ENCODE measurements at regions not wholly inside any gene's neighbourhood (a gene's known extent, or its start where the extent isn't known, plus 50 kb on each side); places are given as distances from the start of the nearest gene placed in this dataset.

DNA sequence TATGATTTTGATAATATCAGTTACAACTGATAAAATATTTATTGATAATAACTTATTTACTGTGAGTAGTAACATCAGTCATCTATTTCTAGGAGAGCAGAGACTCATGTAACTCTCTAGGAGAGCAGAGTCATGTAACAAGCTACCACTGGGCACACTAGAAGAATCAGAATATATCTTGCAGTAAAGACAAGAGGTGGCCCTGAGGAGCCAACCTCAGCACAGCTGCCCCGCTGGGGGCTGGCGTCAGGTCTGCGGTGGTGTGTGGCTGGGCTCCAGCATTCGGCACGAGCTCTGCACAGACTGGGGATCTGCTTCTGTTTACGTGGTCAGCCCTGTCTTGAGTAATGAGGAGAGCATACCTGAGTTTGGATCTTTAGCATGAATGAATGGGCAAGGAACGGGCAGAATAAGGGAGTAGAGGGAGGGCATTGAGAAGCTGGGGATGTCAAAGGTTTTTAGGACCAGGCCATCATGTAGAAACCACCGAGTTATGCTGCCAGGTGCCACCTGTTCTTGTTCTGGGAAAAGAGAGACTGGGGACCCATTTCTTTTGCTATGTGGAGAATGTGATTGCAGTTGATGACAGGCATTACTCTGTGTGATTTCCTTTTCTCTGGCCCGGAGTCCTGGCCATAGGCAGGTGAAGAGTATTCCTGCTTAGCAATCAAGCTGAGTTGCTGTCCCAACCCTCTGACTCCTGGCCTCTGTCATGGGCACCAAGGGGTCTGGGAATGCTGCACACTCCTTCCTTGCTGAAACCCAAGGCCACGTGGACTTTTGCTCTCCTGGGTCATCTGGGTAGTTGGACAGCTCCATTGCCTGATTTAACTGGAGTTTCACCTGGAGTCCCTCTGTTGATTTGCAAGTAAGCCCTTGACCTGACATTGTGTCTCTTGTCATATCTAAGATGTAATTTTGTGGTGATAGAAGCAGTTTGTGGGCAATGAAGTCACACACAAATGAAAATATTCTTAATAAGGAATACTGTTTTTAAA lies 50.9 kb upstream of the HEPHL1 start:
- H3K27me3 Mint-ChIP-seq: peaks cover 55% of the 10 kb centered on the region
- H3K4me3 Mint-ChIP-seq: no peak overlapping the region
- ATAC-seq (replicated peaks; ENCODE audit: extremely low read depth, poor library complexity, severe bottlenecking) (no peak), DNase-seq (ENCODE audit: low spot score in 2 of 2) (no peak)
- H3K4me1 Mint-ChIP-seq: no peaks in the 10 kb centered on the region
- H3K36me3 Mint-ChIP-seq (ENCODE audit: insufficient read depth): no peaks in the 10 kb centered on the region
- peaks cover 4% of the 10 kb centered on the region for H3K9me3 Mint-ChIP-seq
- H3K27ac Mint-ChIP-seq (ENCODE audit: low read depth): no peak overlapping the region
